GM06990 (cell line): ENCODE measurements at regions not wholly inside any gene's neighbourhood (a gene's known extent, or its start where the extent isn't known, plus 50 kb on each side); places are given as distances from the start of the nearest gene placed in this dataset.

Source experiments
- DNase-seq: peaks from one replicate; pipeline ENCODE4 v3.0.0-alpha.2; 2011; ENCODE audit not compliant: insufficient read length; ENCODE audit errors: extremely low read depth
- H3K27me3 ChIP-seq: replicated peaks from 2 replicates; pipeline ENCODE4 v1.6.0; 2011; ENCODE audit warnings: low read length; ENCODE audit not compliant: control insufficient read depth, insufficient read depth
- H3K36me3 ChIP-seq: 2 replicates; pipeline ENCODE4 v1.5.1; 2011; ENCODE audit warnings: low read length; ENCODE audit not compliant: control insufficient read depth, insufficient read depth
- H3K4me3 ChIP-seq: replicated peaks from 2 replicates; pipeline ENCODE4 v1.5.1; 2011; ENCODE audit warnings: low read depth, mild to moderate bottlenecking, control low read depth, low read length
- TF ChIP-seq, protein P1 (sequence below): IDR thresholded peaks from 2 replicates; pipeline ENCODE4 v1.5.1; 2011; ENCODE audit warnings: low read length, control low read depth, mild to moderate bottlenecking, inconsistent platforms; ENCODE audit not compliant: insufficient read depth, poor library complexity, severe bottlenecking

DNA sequence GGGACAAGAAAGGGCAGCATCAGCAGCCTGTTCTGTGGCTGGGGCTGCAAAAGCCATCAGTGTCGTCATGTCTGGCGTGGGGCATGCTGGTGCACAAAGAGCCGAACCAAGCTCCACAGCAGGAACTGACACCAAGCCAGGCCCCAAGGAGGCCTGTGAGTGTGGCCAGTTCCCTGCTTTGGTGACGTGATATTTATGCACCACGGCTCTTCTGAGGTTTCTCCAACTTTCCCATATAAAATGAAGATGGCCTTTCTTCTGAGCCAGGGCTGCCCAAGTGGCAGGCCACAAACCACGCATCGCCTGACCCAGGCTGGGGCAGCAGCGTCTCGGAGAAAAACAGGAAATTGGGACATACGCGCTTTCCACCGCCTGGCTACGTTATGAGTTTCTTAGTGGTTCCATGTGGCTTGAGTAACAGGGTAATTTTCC lies 109.9 kb downstream of the RIN2 start:
- Histone ChIP-seq H3K36me3 (no peaks in the 10 kb centered on the region), H3K27me3 (peaks cover 1% of the 10 kb centered on the region; the same call in 1 of the 2 replicates), H3K4me3 (no peak overlapping the region)
- no peak for DNase-seq
- TF ChIP-seq, protein P1, sequence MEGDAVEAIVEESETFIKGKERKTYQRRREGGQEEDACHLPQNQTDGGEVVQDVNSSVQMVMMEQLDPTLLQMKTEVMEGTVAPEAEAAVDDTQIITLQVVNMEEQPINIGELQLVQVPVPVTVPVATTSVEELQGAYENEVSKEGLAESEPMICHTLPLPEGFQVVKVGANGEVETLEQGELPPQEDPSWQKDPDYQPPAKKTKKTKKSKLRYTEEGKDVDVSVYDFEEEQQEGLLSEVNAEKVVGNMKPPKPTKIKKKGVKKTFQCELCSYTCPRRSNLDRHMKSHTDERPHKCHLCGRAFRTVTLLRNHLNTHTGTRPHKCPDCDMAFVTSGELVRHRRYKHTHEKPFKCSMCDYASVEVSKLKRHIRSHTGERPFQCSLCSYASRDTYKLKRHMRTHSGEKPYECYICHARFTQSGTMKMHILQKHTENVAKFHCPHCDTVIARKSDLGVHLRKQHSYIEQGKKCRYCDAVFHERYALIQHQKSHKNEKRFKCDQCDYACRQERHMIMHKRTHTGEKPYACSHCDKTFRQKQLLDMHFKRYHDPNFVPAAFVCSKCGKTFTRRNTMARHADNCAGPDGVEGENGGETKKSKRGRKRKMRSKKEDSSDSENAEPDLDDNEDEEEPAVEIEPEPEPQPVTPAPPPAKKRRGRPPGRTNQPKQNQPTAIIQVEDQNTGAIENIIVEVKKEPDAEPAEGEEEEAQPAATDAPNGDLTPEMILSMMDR = no peak

DNA sequence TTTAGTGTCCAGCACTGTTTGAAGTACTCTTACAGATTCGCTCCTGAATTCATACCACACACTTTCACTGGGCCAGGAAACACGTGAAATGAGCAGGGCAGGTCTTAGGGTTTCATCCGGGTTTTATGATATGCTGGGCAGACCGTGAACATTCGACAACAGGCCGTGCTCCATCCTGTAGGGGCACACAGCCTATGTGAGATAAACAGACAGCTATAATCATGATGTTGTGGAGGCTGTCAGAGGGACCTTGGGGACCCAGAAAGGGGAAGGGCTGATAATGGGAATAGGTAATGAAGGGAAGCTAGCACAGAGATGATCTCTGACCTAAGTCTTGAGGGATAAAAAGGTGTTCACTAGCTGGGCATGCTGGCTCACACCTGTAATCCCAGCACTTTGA lies 110.4 kb downstream of the RIN2 start:
- TF ChIP-seq, protein P1 = no peak

GRCh38 chr20:19872001-19872400 lies 113.9 kb downstream of the RIN2 start:
- TF ChIP-seq, protein P1 = no peak
- no peak for DNase-seq
- H3K27me3 ChIP-seq = peaks cover 1% of the 10 kb centered on the region; the same call in 1 of the 2 replicates
- no peak overlapping the region for H3K4me3 ChIP-seq
- H3K36me3 ChIP-seq = no peaks in the 10 kb centered on the region

More for the DNA sequence above, 110.4 kb downstream of the RIN2 start:
- H3K36me3 ChIP-seq = no peaks in the 10 kb centered on the region
- peaks cover 1% of the 10 kb centered on the region; the same call in 1 of the 2 replicates for H3K27me3 ChIP-seq
- DNase-seq = no peak
- H3K4me3 ChIP-seq = no peak overlapping the region

GRCh38 chr20:19874040-19874727 lies 116.1 kb downstream of the RIN2 start:
- TF ChIP-seq, protein P1 = no peak
- DNase-seq = no peak
- H3K27me3 ChIP-seq = no peaks in the 10 kb centered on the region; the same call in 1 of the 2 replicates
- H3K36me3 ChIP-seq = no peaks in the 10 kb centered on the region
- no peak overlapping the region for H3K4me3 ChIP-seq

GRCh38 chr20:19875376-19876221 lies 117.5 kb downstream of the RIN2 start:
- no peak overlapping the region for H3K4me3 ChIP-seq
- H3K27me3 ChIP-seq = no peaks in the 10 kb centered on the region; the same call in 1 of the 2 replicates
- H3K36me3 ChIP-seq = no peaks in the 10 kb centered on the region
- DNase-seq = no peak
- TF ChIP-seq, protein P1 = no peak
